Ascending aorta (tissue), 2 donors: ENCODE measurements at regions not wholly inside any gene's neighbourhood (a gene's known extent, or its start where the extent isn't known, plus 50 kb on each side); places are given as distances from the start of the nearest gene placed in this dataset.
"Not testable (repeated sequence)": the region's sequence is repeated elsewhere in the genome, so short reads cannot be mapped to it uniquely, and the experiment has no call there.

Source experiments
- DNase-seq, 2 donors: peaks; one replicate each; pipeline ENCODE4 v3.0.0-alpha.2; 2019; ENCODE audit warnings: low spot score in 2 of 2
- H3K27ac ChIP-seq, 2 donors: fragments of 200-600 bp; sonication (generic); one replicate each; pipeline ENCODE4 v1.5.1; 2016 to 2017; ENCODE audit warnings: mild to moderate bottlenecking in 1 of 2
- H3K27me3 ChIP-seq: fragments of 200-600 bp; sonication (generic); one replicate; pipeline ENCODE4 v1.5.1; 2017
- H3K36me3 ChIP-seq, 2 donors: fragments of 200-600 bp; sonication (generic); one replicate each; pipeline ENCODE4 v1.5.1; 2016
- H3K4me1 ChIP-seq, 2 donors: fragments of 200-600 bp; sonication (generic); one replicate each; pipeline ENCODE4 v1.5.1; 2016 to 2017; ENCODE audit warnings: mild to moderate bottlenecking in 1 of 2
- H3K4me3 ChIP-seq, 2 donors: fragments of 200-600 bp; sonication (generic); one replicate each; pipeline ENCODE4 v1.5.1; 2016 to 2017; ENCODE audit warnings: mild to moderate bottlenecking in 1 of 2
- H3K9me3 ChIP-seq, 2 donors: fragments of 200-600 bp; sonication (generic); one replicate each; pipeline ENCODE4 v1.5.1; 2016
- intact Hi-C: fragments of 100-400 bp; cut with DNase I; formaldehyde crosslinking; loops from one replicate; pipeline ENCODE4 v1.15.1; 2023
- TF ChIP-seq, protein P1 (sequence below), 3 experiments: fragments of 200-600 bp in 2 of 3; fragments of 450-650 bp in 1 of 3; sonication (generic) in 2 of 3; IDR thresholded peaks; one replicate each; pipeline ENCODE4 v1.5.1; 2016 to 2019; ENCODE audit warnings: antibody characterized with exemption in 3 of 3, mild to moderate bottlenecking in 1 of 3, moderate library complexity in 1 of 3

DNA sequence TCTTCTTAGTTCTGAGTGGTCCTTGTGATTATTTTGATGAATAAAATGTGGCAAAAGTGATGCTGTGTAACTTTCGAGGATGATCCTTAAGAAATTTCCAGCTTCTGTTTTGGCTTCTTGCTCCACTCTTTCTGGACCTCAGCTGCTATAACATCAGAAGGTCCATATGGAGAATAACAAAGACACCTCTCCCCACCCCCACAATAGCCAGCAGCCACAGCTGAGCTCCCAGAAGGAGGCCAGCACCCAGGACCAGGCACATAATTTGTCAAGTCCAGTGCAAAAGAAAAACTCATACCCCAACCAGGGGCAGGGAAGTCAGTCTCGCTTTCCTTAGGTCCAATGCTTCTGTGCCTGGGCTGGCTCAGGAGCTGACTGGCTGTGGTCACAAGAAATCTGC lies 357.6 kb downstream of the RFC3 start:
- Histone ChIP-seq H3K27me3 (no peaks in the 10 kb centered on the region), H3K4me3 (no peak overlapping the region), H3K9me3 (no peaks in the 10 kb centered on the region), H3K4me1 (peaks cover 0 to 4% of the 10 kb centered on the region in 2 donors), H3K27ac (no peak overlapping the region), H3K36me3 (no peaks in the 10 kb centered on the region)
- DNase-seq = no peak
- TF ChIP-seq, protein P1, sequence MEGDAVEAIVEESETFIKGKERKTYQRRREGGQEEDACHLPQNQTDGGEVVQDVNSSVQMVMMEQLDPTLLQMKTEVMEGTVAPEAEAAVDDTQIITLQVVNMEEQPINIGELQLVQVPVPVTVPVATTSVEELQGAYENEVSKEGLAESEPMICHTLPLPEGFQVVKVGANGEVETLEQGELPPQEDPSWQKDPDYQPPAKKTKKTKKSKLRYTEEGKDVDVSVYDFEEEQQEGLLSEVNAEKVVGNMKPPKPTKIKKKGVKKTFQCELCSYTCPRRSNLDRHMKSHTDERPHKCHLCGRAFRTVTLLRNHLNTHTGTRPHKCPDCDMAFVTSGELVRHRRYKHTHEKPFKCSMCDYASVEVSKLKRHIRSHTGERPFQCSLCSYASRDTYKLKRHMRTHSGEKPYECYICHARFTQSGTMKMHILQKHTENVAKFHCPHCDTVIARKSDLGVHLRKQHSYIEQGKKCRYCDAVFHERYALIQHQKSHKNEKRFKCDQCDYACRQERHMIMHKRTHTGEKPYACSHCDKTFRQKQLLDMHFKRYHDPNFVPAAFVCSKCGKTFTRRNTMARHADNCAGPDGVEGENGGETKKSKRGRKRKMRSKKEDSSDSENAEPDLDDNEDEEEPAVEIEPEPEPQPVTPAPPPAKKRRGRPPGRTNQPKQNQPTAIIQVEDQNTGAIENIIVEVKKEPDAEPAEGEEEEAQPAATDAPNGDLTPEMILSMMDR (IDR thresholded peaks at IDR 0.05) = no peak
- intact Hi-C loops = no loop called here

DNA sequence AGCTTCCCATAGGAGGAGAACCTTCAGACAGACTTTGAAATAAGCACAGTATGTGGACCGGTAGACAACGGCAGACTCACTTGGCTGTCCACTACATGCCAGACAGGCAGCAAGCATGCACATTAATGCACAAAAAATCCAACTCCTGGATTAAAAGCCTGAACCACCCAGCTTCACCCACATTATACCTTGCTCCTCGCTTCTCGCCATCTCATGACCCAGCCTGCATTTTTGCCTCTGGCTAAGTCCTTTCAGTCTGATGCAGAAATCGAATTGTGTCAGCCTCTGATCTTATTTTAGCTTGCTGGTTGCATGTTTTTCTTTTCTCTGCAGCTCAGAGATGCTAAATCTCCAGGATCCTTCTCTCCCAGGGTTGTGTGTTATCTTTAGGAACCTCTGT lies 358.7 kb downstream of the RFC3 start:
- Histone ChIP-seq H3K27me3 (no peaks in the 10 kb centered on the region), H3K4me1 (peaks cover 0 to 4% of the 10 kb centered on the region in 2 donors), H3K9me3 (no peaks in the 10 kb centered on the region), H3K4me3 (no peak overlapping the region), H3K27ac (no peak overlapping the region), H3K36me3 (no peaks in the 10 kb centered on the region)
- intact Hi-C loops = no loop called here
- TF ChIP-seq, protein P1 (IDR thresholded peaks at IDR 0.05) = no peak
- no peak for DNase-seq

DNA sequence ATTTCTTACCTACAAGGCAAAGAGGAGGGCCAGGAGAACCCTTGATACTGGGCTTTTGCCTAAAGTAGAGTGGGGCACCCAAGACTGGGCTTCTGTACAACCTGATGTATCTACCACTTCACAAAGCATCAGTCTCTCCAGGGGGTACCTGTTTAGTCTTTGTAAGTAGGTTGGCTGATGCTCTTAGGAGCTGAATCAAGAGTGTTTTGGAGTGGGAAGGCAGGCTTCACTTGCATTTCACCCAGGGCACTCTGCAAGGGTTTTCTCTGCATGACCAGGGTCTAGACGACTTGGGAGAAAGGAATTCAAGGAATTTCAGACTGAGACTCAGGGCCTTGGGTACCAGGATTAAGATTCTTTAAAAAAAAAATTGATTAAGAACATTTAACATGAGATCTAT lies 361.5 kb downstream of the RFC3 start:
- Histone ChIP-seq H3K36me3 (no peaks in the 10 kb centered on the region), H3K27ac (no peak overlapping the region), H3K4me1 (peaks cover 0 to 4% of the 10 kb centered on the region in 2 donors), H3K27me3 (no peaks in the 10 kb centered on the region), H3K9me3 (no peaks in the 10 kb centered on the region), H3K4me3 (no peak overlapping the region)
- intact Hi-C loops = no loop called here
- TF ChIP-seq, protein P1 (IDR thresholded peaks at IDR 0.05) = no peak
- no peak for DNase-seq

DNA sequence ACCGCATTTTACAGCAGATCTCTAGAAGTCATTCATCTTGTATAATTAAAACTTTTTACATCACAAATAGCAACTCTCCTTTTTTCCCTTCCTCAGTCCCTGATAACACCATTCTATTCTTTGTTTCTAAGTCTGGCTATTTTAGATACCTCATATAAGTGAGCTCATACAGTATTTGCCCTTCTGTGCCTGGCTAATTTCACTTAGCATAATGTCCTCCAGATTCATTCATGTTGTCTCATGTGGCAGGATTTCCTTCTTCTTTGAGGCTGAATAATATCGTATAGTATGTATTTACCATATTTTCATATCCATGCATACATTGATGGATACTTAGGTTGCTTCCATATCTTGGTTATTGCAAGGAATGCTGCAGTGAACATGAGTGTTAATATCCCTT lies 362.0 kb downstream of the RFC3 start:
- H3K4me1 ChIP-seq = peaks cover 0 to 4% of the 10 kb centered on the region in 2 donors
- no peaks in the 10 kb centered on the region for H3K9me3 ChIP-seq
- no peaks in the 10 kb centered on the region for H3K27me3 ChIP-seq
- no peak for DNase-seq
- H3K27ac ChIP-seq = peak overlapping the region in 1 of 2 donors; percentile 31
- intact Hi-C loops = no loop called here
- no peak overlapping the region for H3K4me3 ChIP-seq
- TF ChIP-seq, protein P1 (IDR thresholded peaks at IDR 0.05) = no peak
- H3K36me3 ChIP-seq = no peaks in the 10 kb centered on the region

DNA sequence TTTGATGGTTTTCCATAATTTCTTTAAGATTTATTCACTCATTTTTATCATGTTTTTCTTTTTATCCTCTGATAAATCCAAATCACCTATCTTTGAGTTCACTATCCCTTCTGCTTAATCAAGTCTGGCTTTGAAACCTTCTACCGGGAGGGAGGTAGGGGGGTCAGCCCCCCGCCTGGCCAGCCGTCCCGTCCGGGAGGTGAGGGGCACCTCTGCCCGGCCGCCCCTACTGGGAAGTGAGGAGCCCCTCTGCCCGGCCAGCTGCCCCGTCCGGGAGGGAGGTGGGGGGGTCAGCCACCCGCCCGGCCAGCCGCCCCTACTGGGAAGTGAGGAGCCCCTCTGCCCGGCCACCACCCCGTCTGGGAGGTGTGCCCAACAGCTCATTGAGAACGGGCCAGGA lies 363.3 kb downstream of the RFC3 start:
- H3K27ac ChIP-seq, H3K27me3 ChIP-seq, H3K4me3 ChIP-seq, H3K36me3 ChIP-seq, DNase-seq, H3K9me3 ChIP-seq, H3K4me1 ChIP-seq, intact Hi-C loops: not testable (repeated sequence)

DNA sequence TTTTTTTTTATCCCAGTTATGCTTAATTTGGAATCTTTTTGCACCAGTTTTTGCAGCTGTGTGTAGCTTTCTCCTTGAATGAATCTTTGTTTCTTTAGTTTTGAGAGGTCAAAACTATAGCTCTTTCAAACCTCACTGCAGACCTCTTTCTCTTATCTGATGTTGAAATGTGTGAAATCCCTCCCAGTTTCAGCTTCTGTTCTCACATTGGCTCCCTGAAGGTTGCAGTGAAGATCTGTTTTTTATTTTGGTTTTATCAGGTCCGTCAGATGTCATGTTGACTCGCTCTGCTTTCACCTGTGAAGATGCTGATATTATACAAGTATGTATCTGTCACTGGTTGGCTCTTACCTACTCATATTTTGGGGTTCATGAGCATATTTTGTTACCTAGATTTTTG lies 372.0 kb downstream of the RFC3 start:
- Histone ChIP-seq H3K36me3 (no peaks in the 10 kb centered on the region), H3K4me3 (no peak overlapping the region), H3K4me1 (no peaks in the 10 kb centered on the region), H3K27ac (no peak overlapping the region), H3K27me3 (no peaks in the 10 kb centered on the region), H3K9me3 (peaks cover 0 to 8% of the 10 kb centered on the region in 2 donors)
- no peak for DNase-seq
- intact Hi-C loops = no loop called here
- TF ChIP-seq, protein P1 (IDR thresholded peaks at IDR 0.05) = no peak
